ENCODE measurements at regions not wholly inside any gene's neighbourhood (a gene's known extent, or its start where the extent isn't known, plus 50 kb on each side); places are given as distances from the start of the nearest gene placed in this dataset.
A peak's percentile ranks its signal among the peaks of the same experiment; 100 is the strongest.

DNA sequence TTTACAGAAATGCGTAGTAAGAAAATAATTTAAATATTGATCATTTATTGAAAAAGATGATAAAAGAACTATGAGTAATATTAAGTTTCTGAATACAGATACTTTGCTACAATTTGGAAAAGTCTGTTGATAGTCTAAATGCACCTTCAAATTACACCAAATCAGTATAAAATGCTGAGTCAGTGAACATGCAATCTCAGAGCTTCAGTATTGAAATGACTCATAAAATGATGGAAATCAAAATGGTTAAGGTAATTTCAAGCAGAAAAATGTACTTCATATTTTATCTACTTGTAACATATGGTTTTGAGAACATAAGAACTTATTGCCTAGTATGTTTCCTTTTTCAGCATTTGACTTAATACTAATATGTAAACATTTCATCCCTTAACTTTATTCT, 448.2 kb downstream of the PCDH10 start:
- Mint-ChIP-seq H3K36me3 (ENCODE audit: low read depth) (no peaks in the 10 kb centered on the region), H3K4me1 (no peaks in the 10 kb centered on the region), H3K27ac (no peak overlapping the region), H3K9me3 (no peaks in the 10 kb centered on the region), H3K4me3 (no peak overlapping the region), H3K27me3 (no peaks in the 10 kb centered on the region)
- intact Hi-C loops (cut with micrococcal nuclease) = no loop called here
- no peak for DNase-seq

DNA sequence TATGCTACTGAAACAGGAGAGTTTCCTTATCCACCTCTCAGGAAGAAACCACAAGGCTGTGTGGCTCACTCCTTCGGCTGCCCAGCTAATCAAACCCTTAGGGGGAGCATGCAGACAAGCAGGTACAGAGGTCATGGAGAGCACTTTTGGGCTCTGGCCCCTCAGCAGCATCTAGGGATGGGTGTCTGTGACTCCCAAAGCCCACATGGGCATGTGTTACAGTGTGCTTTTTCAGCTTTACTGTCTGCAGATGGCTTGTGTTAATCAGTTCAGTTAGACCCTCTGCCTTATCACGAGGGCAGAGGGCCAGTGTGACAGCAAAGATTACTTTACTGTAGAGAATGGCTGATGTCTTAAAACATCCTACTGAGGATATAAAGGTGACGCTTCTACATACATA, 447.4 kb downstream of the PCDH10 start:
- no peaks in the 10 kb centered on the region for H3K27me3 Mint-ChIP-seq
- no peak overlapping the region for H3K27ac Mint-ChIP-seq
- intact Hi-C loops (cut with micrococcal nuclease) = no loop called here
- no peaks in the 10 kb centered on the region for H3K36me3 Mint-ChIP-seq (ENCODE audit: low read depth)
- H3K4me1 Mint-ChIP-seq = no peaks in the 10 kb centered on the region
- no peak for DNase-seq
- no peaks in the 10 kb centered on the region for H3K9me3 Mint-ChIP-seq
- H3K4me3 Mint-ChIP-seq = no peak overlapping the region

DNA sequence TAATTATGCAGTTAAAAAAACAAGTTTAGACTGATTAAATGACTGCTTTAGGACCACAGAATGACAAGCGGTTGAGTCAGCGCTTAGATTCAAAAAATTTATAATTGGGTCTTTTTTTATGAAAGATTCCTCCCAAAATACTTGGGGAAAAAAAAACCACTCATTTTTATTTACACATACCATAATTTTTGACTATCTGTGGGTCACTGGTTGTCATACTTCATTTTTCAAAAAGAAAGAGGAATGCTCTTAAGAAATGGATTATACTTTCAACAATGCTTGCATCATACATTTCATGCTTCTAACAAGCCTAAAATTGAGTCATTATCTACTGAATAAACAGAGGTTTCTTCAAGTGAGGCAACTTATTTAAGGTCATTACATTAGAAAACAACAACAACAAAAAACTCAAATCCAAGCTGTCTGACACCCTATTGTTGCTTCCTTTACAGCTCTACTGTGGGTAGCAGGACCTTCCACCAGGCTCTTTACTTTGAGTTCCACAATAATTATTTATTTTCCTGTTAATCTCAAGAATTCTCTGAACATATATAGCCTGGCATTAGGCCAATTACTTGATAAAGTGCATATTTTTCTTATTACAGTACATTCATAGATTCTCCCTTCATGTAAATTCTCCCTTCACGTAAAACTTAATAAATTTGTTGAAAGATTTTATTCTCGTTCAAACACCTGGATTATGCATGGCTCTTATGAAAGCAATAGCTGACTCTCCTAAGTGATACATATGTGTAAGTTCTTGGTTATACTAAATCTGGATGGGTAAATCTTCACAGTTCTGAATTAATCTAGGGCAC, 445.5 kb downstream of the PCDH10 start:
- intact Hi-C loops (cut with micrococcal nuclease) = no loop called here
- H3K27me3 Mint-ChIP-seq = no peaks in the 10 kb centered on the region
- no peak overlapping the region for H3K27ac Mint-ChIP-seq
- no peak for DNase-seq
- H3K36me3 Mint-ChIP-seq (ENCODE audit: low read depth) = no peaks in the 10 kb centered on the region
- H3K9me3 Mint-ChIP-seq = no peaks in the 10 kb centered on the region
- no peaks in the 10 kb centered on the region for H3K4me1 Mint-ChIP-seq
- no peak overlapping the region for H3K4me3 Mint-ChIP-seq

DNA sequence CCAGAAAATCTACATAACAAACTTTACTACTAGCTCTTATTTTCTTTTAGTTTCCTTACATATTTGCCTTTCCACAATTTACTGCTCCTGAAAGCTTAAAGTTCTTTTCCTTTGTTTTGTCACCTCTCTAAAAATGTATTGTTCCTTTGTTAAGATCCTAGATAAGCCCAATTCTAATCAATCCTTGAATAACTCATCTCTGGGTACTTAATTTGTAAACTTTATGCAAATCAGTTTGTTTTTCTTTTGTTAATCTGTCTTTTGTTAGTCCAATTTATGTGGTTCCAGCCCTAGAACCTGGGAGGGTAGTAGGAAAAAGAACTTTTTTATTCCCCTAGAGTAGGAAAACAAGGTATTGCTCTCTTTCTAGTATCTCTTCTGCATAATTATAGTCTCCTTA, 444.7 kb downstream of the PCDH10 start:
- no peak for DNase-seq
- Mint-ChIP-seq H3K27ac (no peak overlapping the region), H3K9me3 (no peaks in the 10 kb centered on the region), H3K4me1 (no peaks in the 10 kb centered on the region), H3K4me3 (no peak overlapping the region), H3K36me3 (ENCODE audit: low read depth) (no peaks in the 10 kb centered on the region), H3K27me3 (no peaks in the 10 kb centered on the region)
- intact Hi-C loops (cut with micrococcal nuclease) = no loop called here

- DNase-seq = peak; percentile 18
- H3K36me3 Mint-ChIP-seq (ENCODE audit: low read depth) = no peaks in the 10 kb centered on the region
- intact Hi-C loops (cut with micrococcal nuclease) = no loop called here
- H3K27ac Mint-ChIP-seq = no peak overlapping the region
- H3K4me1 Mint-ChIP-seq = no peaks in the 10 kb centered on the region
- no peak overlapping the region for H3K4me3 Mint-ChIP-seq
- H3K27me3 Mint-ChIP-seq = no peaks in the 10 kb centered on the region
- H3K9me3 Mint-ChIP-seq = no peaks in the 10 kb centered on the region
Measured at GRCh38 chr4:133592591-133592990, 443.5 kb downstream of the PCDH10 start.

GRCh38 chr4:133592106-133592505, 443.0 kb downstream of the PCDH10 start:
- H3K27me3 Mint-ChIP-seq = no peaks in the 10 kb centered on the region
- no peaks in the 10 kb centered on the region for H3K9me3 Mint-ChIP-seq
- H3K4me1 Mint-ChIP-seq = no peaks in the 10 kb centered on the region
- intact Hi-C loops (cut with micrococcal nuclease) = no loop called here
- no peak overlapping the region for H3K27ac Mint-ChIP-seq
- H3K4me3 Mint-ChIP-seq = no peak overlapping the region
- no peaks in the 10 kb centered on the region for H3K36me3 Mint-ChIP-seq (ENCODE audit: low read depth)
- no peak for DNase-seq

GRCh38 chr4:133588306-133588705, 439.2 kb downstream of the PCDH10 start:
- no peaks in the 10 kb centered on the region for H3K9me3 Mint-ChIP-seq
- H3K4me1 Mint-ChIP-seq = no peaks in the 10 kb centered on the region
- no peak overlapping the region for H3K27ac Mint-ChIP-seq
- no peaks in the 10 kb centered on the region for H3K27me3 Mint-ChIP-seq
- intact Hi-C loops (cut with micrococcal nuclease) = no loop called here
- H3K4me3 Mint-ChIP-seq = no peak overlapping the region
- no peak for DNase-seq
- H3K36me3 Mint-ChIP-seq (ENCODE audit: low read depth) = no peaks in the 10 kb centered on the region

- Mint-ChIP-seq H3K4me3 (no peak overlapping the region), H3K4me1 (no peaks in the 10 kb centered on the region), H3K36me3 (ENCODE audit: low read depth) (no peaks in the 10 kb centered on the region), H3K9me3 (no peaks in the 10 kb centered on the region), H3K27ac (no peak overlapping the region), H3K27me3 (no peaks in the 10 kb centered on the region)
- intact Hi-C loops (cut with micrococcal nuclease) = no loop called here
- DNase-seq = peak; percentile 22
Measured at GRCh38 chr4:133585323-133585722, 436.2 kb downstream of the PCDH10 start.

- Mint-ChIP-seq H3K4me3 (no peak overlapping the region), H3K4me1 (no peaks in the 10 kb centered on the region), H3K36me3 (ENCODE audit: low read depth) (no peaks in the 10 kb centered on the region), H3K27ac (no peak overlapping the region), H3K27me3 (no peaks in the 10 kb centered on the region), H3K9me3 (no peaks in the 10 kb centered on the region)
- intact Hi-C loops (cut with micrococcal nuclease) = no loop called here
- peak; percentile 32 for DNase-seq
Measured at GRCh38 chr4:133584714-133585113, 435.6 kb downstream of the PCDH10 start.

- intact Hi-C loops (cut with micrococcal nuclease) = no loop called here
- no peaks in the 10 kb centered on the region for H3K4me1 Mint-ChIP-seq
- no peak overlapping the region for H3K4me3 Mint-ChIP-seq
- H3K27ac Mint-ChIP-seq = no peak overlapping the region
- no peaks in the 10 kb centered on the region for H3K9me3 Mint-ChIP-seq
- H3K27me3 Mint-ChIP-seq = no peaks in the 10 kb centered on the region
- no peak for DNase-seq
- no peaks in the 10 kb centered on the region for H3K36me3 Mint-ChIP-seq (ENCODE audit: low read depth)
Measured at GRCh38 chr4:133581996-133582619, 433.0 kb downstream of the PCDH10 start.

DNA sequence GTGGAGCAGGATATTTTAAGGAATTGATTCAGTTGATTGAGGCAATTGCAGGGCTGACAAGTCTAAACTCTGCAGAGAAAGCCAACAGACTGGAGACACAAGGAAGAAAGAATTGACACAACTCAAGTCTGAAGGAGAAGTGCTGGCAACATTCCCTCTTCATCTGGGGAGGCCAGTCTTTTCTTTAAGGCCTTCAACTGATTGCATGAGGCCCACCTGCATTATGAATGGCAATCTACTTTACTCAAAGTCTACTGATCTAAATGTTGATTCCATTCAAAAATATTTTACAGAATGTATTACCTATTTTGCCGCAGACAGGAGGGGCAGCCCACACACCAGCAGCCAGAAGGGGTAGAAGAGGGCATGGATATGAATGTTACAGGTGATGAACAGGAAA, 425.2 kb downstream of the PCDH10 start:
- no peaks in the 10 kb centered on the region for H3K4me1 Mint-ChIP-seq
- no peaks in the 10 kb centered on the region for H3K9me3 Mint-ChIP-seq
- no peak for DNase-seq
- intact Hi-C loops (cut with micrococcal nuclease) = no loop called here
- no peaks in the 10 kb centered on the region for H3K36me3 Mint-ChIP-seq (ENCODE audit: low read depth)
- no peaks in the 10 kb centered on the region for H3K27me3 Mint-ChIP-seq
- no peak overlapping the region for H3K4me3 Mint-ChIP-seq
- no peak overlapping the region for H3K27ac Mint-ChIP-seq

DNA sequence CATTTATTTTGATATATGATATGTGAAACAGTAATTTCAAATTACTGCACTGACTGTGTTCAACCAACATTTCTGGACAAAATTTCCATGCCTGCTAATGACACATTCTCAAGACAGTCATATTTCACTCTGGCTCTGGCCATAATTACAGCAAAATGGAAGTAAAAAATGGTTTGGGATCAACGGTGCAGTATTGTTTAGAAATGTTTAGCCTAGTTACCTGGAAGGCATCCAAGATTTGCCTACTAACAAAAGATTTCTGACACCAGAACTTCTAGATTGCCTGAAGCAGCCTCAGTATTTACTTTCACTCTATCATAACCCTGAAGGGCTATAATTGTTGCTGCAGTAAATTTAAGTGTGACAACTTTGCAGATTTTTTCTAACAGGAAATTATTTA, 416.3 kb downstream of the PCDH10 start:
- Mint-ChIP-seq H3K27ac (no peak overlapping the region), H3K27me3 (no peaks in the 10 kb centered on the region), H3K4me3 (no peak overlapping the region), H3K9me3 (no peaks in the 10 kb centered on the region), H3K36me3 (ENCODE audit: low read depth) (no peaks in the 10 kb centered on the region), H3K4me1 (no peaks in the 10 kb centered on the region)
- intact Hi-C loops (cut with micrococcal nuclease) = no loop called here
- DNase-seq = no peak

- DNase-seq = no peak
- no peaks in the 10 kb centered on the region for H3K9me3 Mint-ChIP-seq
- intact Hi-C loops (cut with micrococcal nuclease) = no loop called here
- H3K27ac Mint-ChIP-seq = no peak overlapping the region
- no peaks in the 10 kb centered on the region for H3K4me1 Mint-ChIP-seq
- no peak overlapping the region for H3K4me3 Mint-ChIP-seq
- H3K27me3 Mint-ChIP-seq = no peaks in the 10 kb centered on the region
- no peaks in the 10 kb centered on the region for H3K36me3 Mint-ChIP-seq (ENCODE audit: low read depth)
Measured at GRCh38 chr4:133559987-133560386, 410.9 kb downstream of the PCDH10 start.

DNA sequence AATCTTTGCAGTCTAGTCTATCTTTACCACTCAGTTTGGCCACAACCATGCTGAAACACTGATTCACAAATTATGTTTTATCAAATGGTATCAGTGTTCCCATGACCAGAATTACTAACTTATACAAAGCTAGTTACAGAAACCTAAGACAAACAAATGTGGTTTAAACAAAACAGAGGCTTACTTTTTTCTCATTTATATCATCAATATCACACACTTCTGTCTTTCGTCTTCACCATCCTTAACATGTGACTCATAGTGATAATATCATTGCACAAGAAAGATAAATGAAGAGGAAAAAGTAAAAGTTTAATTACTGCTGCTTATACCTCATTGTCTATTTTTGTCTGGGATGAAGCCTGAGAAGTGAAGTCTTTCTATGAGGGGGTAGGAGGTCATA, 406.6 kb downstream of the PCDH10 start:
- DNase-seq = no peak
- H3K27me3 Mint-ChIP-seq = no peaks in the 10 kb centered on the region

DNA sequence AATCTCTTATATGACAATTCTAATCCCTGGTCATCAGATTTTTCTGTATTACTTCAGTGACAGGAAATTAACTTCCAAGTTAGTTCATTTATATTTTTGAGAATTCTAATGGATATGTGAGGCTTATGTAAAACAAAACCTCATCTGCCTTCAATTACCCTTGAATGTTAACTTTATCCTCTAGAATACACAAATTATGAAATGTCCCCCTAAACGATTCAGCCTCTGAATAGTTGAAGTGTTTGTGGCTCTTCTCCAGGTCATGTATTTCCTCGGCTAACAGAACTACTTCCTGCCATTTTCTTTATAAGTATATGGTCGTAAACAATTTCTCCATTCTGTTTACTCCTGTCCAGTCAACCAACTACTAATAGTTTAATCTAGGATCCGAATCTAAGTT, 401.3 kb downstream of the PCDH10 start:
- no peak overlapping the region for H3K27ac Mint-ChIP-seq
- no peaks in the 10 kb centered on the region for H3K4me1 Mint-ChIP-seq
- H3K4me3 Mint-ChIP-seq = no peak overlapping the region
- no peak for DNase-seq
- H3K27me3 Mint-ChIP-seq = no peaks in the 10 kb centered on the region
- intact Hi-C loops (cut with micrococcal nuclease) = no loop called here
- no peaks in the 10 kb centered on the region for H3K36me3 Mint-ChIP-seq (ENCODE audit: low read depth)
- H3K9me3 Mint-ChIP-seq = no peaks in the 10 kb centered on the region

More for the DNA sequence above, 406.6 kb downstream of the PCDH10 start:
- H3K4me1 Mint-ChIP-seq = no peaks in the 10 kb centered on the region
- H3K36me3 Mint-ChIP-seq (ENCODE audit: low read depth) = no peaks in the 10 kb centered on the region
- no peak overlapping the region for H3K27ac Mint-ChIP-seq
- no peak overlapping the region for H3K4me3 Mint-ChIP-seq
- intact Hi-C loops (cut with micrococcal nuclease) = no loop called here
- H3K9me3 Mint-ChIP-seq = no peaks in the 10 kb centered on the region
